GM12892 (cell line): ENCODE measurements at regions not wholly inside any gene's neighbourhood (a gene's known extent, or its start where the extent isn't known, plus 50 kb on each side); places are given as distances from the start of the nearest gene placed in this dataset.
A peak's percentile ranks its signal among the peaks of the same experiment; 100 is the strongest.

ENCODE experiments used
- DNase-seq: peaks from one replicate; pipeline ENCODE4 v3.0.0; 2011; ENCODE audit not compliant: insufficient read length
- FAIRE-seq: peaks from 2 replicates; lab custom pipeline; 2011; peaks lifted over from hg19 to GRCh38; lab: Jason Lieb, UNC
- POLR2A ChIP-seq: IDR thresholded peaks from 2 replicates; pipeline ENCODE4 v1.6.1; 2011; ENCODE audit warnings: low read depth, low read length, control low read depth
- POLR2AphosphoS5 ChIP-seq: IDR thresholded peaks from 2 replicates; pipeline ENCODE4 v1.6.1; 2011; ENCODE audit warnings: low read depth, low read length, control low read depth
- TAF1 ChIP-seq: IDR thresholded peaks from 2 replicates; pipeline ENCODE4 v1.6.1; 2011; ENCODE audit warnings: low read depth, mild to moderate bottlenecking, control low read depth, low read length, borderline replicate concordance

- FAIRE-seq (no peak), DNase-seq (no peak)
- TF ChIP-seq POLR2AphosphoS5 (no peak), POLR2A (no peak)
Measured at GRCh38 chr1:157893686-157894085, 52.1 kb upstream of the CD5L start.

DNA sequence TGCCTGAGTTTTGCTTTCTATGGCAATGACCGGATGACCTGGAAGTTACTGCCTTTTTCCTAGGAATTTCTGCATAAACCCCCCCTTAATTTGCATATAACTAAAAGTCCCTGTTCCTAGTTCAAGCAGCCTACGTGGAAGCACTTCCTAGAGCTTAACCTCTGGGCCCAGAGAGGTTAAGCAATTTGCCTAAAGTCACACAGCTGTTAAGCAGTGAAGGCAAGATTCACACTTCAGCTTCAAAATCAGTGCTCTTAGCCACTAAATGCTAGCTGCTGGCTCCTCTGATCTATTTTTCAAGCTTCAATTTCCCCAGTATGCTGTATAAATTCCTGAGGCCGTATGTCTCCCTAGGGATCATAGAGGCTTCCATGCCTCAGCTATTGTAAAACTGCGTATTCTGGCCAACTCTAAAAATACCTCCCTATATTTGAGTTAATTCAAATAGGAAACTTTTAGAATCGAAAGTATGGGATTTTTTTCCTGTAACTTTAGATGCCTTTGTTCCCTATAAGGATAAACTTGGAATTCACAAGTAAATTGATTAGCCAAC, 53.1 kb upstream of the CD5L start:
- TF ChIP-seq POLR2A (no peak), POLR2AphosphoS5 (no peak), TAF1 (no peak)

GRCh38 chr1:157910270-157910669, 68.7 kb upstream of the CD5L start:
- no peak for FAIRE-seq
- no peak for DNase-seq
- no peak for TF ChIP-seq POLR2AphosphoS5
- TF ChIP-seq TAF1 = no peak
- TF ChIP-seq POLR2A = no peak

More for the DNA sequence above, 53.1 kb upstream of the CD5L start:
- DNase-seq (no peak), FAIRE-seq (no peak)

- DNase-seq (no peak), FAIRE-seq (peak; percentile 24)
- TF ChIP-seq POLR2A = no peak
- TF ChIP-seq POLR2AphosphoS5 = no peak
- no peak for TF ChIP-seq TAF1
Measured at GRCh38 chr1:157915859-157916258, 74.3 kb upstream of the CD5L start.

DNA sequence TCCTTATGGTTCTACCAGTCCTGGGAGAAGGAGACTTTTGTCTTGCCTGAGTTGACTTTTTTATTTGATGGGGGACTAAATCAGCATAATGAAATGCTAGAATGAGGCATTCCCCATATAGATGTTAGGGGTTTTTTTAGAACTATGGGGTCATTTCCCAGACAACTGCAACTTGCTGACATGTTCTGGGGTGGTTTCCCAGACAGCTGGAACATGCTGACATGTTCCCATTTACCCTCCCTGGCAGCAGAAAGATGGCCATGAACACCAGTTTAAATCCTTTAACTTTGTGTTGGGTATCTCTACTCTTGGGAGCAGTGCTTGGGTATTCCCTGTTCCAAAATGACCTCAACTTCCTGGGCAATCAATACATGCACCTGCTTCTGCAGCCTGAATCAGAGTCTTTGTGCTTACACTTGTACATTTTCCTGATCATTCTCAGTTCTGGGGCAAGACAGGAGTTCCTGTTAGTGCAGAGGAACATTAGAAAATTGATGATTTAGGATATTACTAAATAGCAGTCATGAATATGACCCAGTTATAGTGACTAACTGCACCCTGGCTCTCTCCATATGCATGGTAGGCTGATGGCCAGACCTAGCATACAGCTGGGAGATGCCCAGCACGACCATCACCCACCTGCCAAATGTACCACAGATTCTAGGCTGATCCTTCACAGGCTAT, 75.4 kb upstream of the CD5L start:
- DNase-seq (no peak), FAIRE-seq (peak; percentile 67)
- TF ChIP-seq TAF1 (no peak), POLR2AphosphoS5 (no peak), POLR2A (no peak)

DNA sequence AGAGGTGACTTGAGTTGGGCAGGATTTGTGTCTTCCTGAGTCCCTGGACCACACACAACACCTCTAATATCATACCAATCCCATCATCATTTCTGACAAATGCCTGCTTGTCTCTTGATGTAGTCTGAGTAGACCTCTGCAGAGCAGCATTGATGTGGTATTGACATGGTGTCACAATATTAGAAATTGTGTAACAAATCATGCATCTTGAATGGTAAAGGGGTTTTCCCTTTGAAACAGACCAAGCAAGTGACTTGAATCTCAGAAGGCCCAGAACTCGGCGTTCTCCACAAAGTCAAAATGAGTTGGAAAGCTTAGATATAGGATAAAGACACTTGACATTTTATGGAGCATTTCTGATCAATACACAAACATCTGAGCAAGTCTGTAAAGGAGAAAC, 72.7 kb upstream of the KIRREL1 start:
- no peak for FAIRE-seq
- TF ChIP-seq TAF1 = no peak
- no peak for TF ChIP-seq POLR2AphosphoS5
- TF ChIP-seq POLR2A = no peak
- no peak for DNase-seq

DNA sequence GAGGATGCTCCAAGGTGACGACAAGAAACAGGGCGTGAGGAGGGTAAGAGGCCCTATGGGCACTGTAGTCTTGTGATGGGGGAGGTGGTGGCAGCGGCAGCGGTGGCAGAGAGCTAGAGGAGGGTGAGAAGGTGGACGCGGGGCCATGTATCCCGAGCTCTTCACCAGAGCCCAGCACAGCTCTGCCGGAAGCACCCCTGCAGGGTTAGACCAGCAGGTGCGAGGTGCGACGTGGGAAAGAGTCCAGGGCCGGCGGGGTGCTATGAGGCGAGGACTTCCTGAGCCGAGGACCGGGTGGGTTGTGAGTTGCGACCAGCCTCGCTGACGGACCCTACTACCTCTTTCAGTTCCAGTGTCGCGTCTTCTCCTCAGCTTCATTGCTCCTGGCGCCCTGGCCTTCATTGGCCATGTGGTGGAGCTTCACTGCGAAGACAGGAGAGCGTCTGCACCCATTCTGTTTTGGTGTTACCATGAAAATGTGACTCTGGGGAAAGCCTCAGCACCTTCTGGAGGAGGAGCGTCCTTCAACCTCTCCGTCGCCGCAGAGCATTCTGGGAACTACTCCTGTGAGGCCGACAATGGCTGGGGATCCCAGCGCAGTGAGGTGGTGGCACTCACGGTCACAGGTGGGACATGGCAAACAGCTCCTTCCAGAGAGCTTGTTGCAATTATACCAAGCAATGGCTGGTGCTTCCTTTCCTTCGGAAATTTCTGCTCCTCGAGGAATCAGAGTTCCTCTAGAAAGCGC, 67.9 kb upstream of the KIRREL1 start:
- no peak for DNase-seq
- FAIRE-seq = no peak
- TF ChIP-seq POLR2AphosphoS5 = no peak
- TF ChIP-seq POLR2A = no peak
- TF ChIP-seq TAF1 = no peak

- TF ChIP-seq POLR2AphosphoS5 (no peak), TAF1 (no peak), POLR2A (no peak)
- FAIRE-seq (no peak), DNase-seq (no peak)
Measured at GRCh38 chr1:157932069-157932468, 61.4 kb upstream of the KIRREL1 start.

- DNase-seq (no peak), FAIRE-seq (no peak)
Measured at GRCh38 chr1:157937744-157938143, 55.7 kb upstream of the KIRREL1 start.

GRCh38 chr1:157941939-157942338, 51.5 kb upstream of the KIRREL1 start:
- FAIRE-seq (no peak), DNase-seq (no peak)
- TF ChIP-seq TAF1 (no peak), POLR2A (no peak), POLR2AphosphoS5 (no peak)

More at GRCh38 chr1:157937744-157938143, 55.7 kb upstream of the KIRREL1 start:
- no peak for TF ChIP-seq POLR2AphosphoS5
- TF ChIP-seq POLR2A = no peak
- TF ChIP-seq TAF1 = no peak
